Right kidney (tissue), 1 donor: ENCODE measurements at regions not wholly inside any gene's neighbourhood (a gene's known extent, or its start where the extent isn't known, plus 50 kb on each side); places are given as distances from the start of the nearest gene placed in this dataset.

ENCODE experiments used
- DNase-seq: peaks from one replicate; pipeline ENCODE4 v3.0.0-alpha.2; 2016

- DNase-seq: no peak
These were observed 51.1 kb upstream of the UGT8 start for GRCh38 chr4:114547340-114548134.
